MM.1S (cell line): ENCODE measurements at regions not wholly inside any gene's neighbourhood (a gene's known extent, or its start where the extent isn't known, plus 50 kb on each side); places are given as distances from the start of the nearest gene placed in this dataset.

Experiments used
- DNase-seq: peaks from one replicate; pipeline ENCODE4 v3.0.0-alpha.2; 2015
- H2AFZ ChIP-seq: fragments of 300-600 bp; sonication (generic); 2 replicates; pipeline ENCODE4 v1.6.0; 2016; ENCODE audit warnings: antibody characterized with exemption, low read length
- H3F3A ChIP-seq: fragments of 300-600 bp; sonication (generic); 2 replicates; pipeline ENCODE4 v1.6.1; 2016; ENCODE audit warnings: mild to moderate bottlenecking, antibody characterized with exemption, low read length, moderate library complexity, mixed read lengths; ENCODE audit not compliant: insufficient read depth
- H3K27ac ChIP-seq: fragments of 300-600 bp; sonication (generic); 2 replicates; pipeline ENCODE4 v1.5.1; 2016; ENCODE audit warnings: mild to moderate bottlenecking, low read length
- H3K27me3 ChIP-seq: fragments of 300-600 bp; sonication (generic); replicated peaks from 2 replicates; pipeline ENCODE4 v1.6.0; 2016; ENCODE audit warnings: low read length; ENCODE audit not compliant: insufficient read depth
- H3K36me3 ChIP-seq: fragments of 300-600 bp; sonication (generic); replicated peaks from 2 replicates; pipeline ENCODE4 v1.6.1; 2016; ENCODE audit warnings: mild to moderate bottlenecking, low read length, mixed read lengths; ENCODE audit not compliant: insufficient read depth
- H3K4me1 ChIP-seq: fragments of 300-600 bp; sonication (generic); 2 replicates; pipeline ENCODE4 v1.6.1; 2016; ENCODE audit warnings: low read length, mixed read lengths
- H3K4me2 ChIP-seq: fragments of 300-600 bp; sonication (generic); 2 replicates; pipeline ENCODE4 v1.6.0; 2016; ENCODE audit warnings: low read depth, low read length
- H3K4me3 ChIP-seq: fragments of 300-600 bp; sonication (generic); 2 replicates; pipeline ENCODE4 v1.5.1; 2016; ENCODE audit warnings: low read length, mixed read lengths
- H3K79me2 ChIP-seq: fragments of 300-600 bp; sonication (generic); 2 replicates; pipeline ENCODE4 v1.6.1; 2016; ENCODE audit warnings: mixed run types, low read length, mixed read lengths
- H3K9ac ChIP-seq: fragments of 300-600 bp; sonication (generic); 2 replicates; pipeline ENCODE4 v1.6.1; 2016; ENCODE audit warnings: low read length, mixed read lengths
- H3K9me2 ChIP-seq: fragments of 300-600 bp; sonication (generic); replicated peaks from 2 replicates; pipeline ENCODE4 v1.6.1; 2016; ENCODE audit warnings: mild to moderate bottlenecking, low read length, mixed read lengths; ENCODE audit not compliant: insufficient read depth
- H3K9me3 ChIP-seq: fragments of 300-600 bp; sonication (generic); replicated peaks from 2 replicates; pipeline ENCODE4 v1.6.1; 2016; ENCODE audit warnings: mild to moderate bottlenecking, low read length, mixed read lengths; ENCODE audit not compliant: insufficient read depth
- H4K20me1 ChIP-seq: fragments of 300-600 bp; sonication (generic); 2 replicates; pipeline ENCODE4 v1.6.1; 2016; ENCODE audit warnings: mild to moderate bottlenecking, low read length, moderate library complexity, mixed read lengths; ENCODE audit not compliant: insufficient read depth
- EZH2 ChIP-seq: fragments of 300-600 bp; sonication (generic); optimal IDR thresholded peaks from 2 replicates; pipeline ENCODE3; 2017; ENCODE audit warnings: low read depth, mild to moderate bottlenecking, antibody characterized with exemption, low read length, mixed read lengths
- EZH2phosphoT487 ChIP-seq: fragments of 300-600 bp; sonication (generic); IDR thresholded peaks from 2 replicates; pipeline ENCODE4 v1.6.1; 2018; ENCODE audit warnings: antibody characterized with exemption, low read length
- TF ChIP-seq, protein P1 (sequence below): fragments of 300-600 bp; sonication (generic); IDR thresholded peaks from 2 replicates; pipeline ENCODE4 v1.5.1; 2016; ENCODE audit warnings: antibody characterized with exemption, low read length, mixed read lengths

DNA sequence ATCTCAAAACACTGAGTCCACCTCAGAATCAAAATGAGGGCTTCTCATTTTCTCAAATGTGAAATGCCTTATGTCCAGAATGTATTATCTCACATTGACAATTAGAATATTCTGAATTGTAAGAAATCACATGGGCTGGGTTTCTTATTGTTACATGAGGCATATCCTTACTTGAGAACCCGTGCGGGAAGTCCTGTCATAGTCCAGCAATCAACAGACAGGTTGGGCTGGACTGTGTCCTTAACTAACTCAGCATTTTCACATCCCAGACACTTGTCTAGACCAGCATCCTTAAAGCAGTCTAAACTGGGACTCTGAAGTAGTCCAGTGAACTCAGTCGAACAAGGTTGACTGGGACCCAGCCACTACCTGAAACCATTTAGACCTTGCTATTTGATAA lies 267.6 kb downstream of the CETN3 start:
- H2AFZ ChIP-seq, result no peak overlapping the region
- no peaks in the 10 kb centered on the region for H3K79me2 ChIP-seq
- H3K27me3 ChIP-seq, result no peaks in the 10 kb centered on the region
- no peaks in the 10 kb centered on the region for H3F3A ChIP-seq
- no peaks in the 10 kb centered on the region for H3K36me3 ChIP-seq
- no peaks in the 10 kb centered on the region for H3K9me3 ChIP-seq
- H4K20me1 ChIP-seq, result no peaks in the 10 kb centered on the region
- H3K4me2 ChIP-seq, result no peak overlapping the region
- H3K4me3 ChIP-seq, result no peak overlapping the region
- no peak overlapping the region for H3K9ac ChIP-seq
- no peak for DNase-seq
- no peak overlapping the region for H3K27ac ChIP-seq
- H3K4me1 ChIP-seq, result no peaks in the 10 kb centered on the region
- TF ChIP-seq EZH2 (no peak), EZH2phosphoT487 (no peak)
- TF ChIP-seq, protein P1, sequence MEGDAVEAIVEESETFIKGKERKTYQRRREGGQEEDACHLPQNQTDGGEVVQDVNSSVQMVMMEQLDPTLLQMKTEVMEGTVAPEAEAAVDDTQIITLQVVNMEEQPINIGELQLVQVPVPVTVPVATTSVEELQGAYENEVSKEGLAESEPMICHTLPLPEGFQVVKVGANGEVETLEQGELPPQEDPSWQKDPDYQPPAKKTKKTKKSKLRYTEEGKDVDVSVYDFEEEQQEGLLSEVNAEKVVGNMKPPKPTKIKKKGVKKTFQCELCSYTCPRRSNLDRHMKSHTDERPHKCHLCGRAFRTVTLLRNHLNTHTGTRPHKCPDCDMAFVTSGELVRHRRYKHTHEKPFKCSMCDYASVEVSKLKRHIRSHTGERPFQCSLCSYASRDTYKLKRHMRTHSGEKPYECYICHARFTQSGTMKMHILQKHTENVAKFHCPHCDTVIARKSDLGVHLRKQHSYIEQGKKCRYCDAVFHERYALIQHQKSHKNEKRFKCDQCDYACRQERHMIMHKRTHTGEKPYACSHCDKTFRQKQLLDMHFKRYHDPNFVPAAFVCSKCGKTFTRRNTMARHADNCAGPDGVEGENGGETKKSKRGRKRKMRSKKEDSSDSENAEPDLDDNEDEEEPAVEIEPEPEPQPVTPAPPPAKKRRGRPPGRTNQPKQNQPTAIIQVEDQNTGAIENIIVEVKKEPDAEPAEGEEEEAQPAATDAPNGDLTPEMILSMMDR, result no peak
- H3K9me2 ChIP-seq, result no peaks in the 10 kb centered on the region

DNA sequence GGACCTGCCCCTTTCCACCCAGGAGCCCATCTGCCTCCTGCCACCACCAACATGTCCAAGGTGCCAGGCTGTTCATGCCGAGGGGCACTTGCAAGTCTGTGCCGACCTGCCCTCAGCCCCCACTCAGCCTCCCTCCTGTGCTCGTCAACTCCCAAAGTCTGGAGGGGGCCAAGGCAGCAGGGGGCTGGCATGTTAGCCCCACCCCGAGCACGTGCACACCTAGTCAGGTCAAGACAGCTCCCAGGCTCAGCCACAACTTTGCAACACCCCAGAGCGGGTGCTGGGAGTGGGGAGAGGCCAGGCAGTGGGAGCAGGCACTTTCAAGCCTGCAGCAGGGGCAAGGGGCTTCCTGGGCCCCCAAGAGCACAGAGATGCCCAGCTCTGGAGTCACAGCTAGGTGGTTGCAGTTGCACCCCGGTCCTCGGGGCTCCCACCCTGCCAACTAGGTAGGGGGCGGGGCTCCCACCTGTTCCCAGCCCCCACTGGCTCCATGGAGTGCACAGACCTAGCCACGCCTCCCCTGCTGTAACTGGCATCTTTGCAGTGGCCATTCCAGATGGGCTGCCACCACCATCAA lies 272.5 kb downstream of the CETN3 start:
- Histone ChIP-seq H3K9me3 (no peaks in the 10 kb centered on the region), H3K4me2 (no peak overlapping the region), H3K9me2 (no peaks in the 10 kb centered on the region), H3F3A (no peaks in the 10 kb centered on the region), H3K4me1 (no peaks in the 10 kb centered on the region), H3K27me3 (no peaks in the 10 kb centered on the region), H3K79me2 (no peaks in the 10 kb centered on the region), H3K4me3 (no peak overlapping the region), H2AFZ (no peak overlapping the region), H3K27ac (no peak overlapping the region), H4K20me1 (no peaks in the 10 kb centered on the region), H3K9ac (no peak overlapping the region), H3K36me3 (no peaks in the 10 kb centered on the region)
- TF ChIP-seq EZH2phosphoT487 (no peak), EZH2 (no peak)
- TF ChIP-seq, protein P1, result no peak
- no peak for DNase-seq

DNA sequence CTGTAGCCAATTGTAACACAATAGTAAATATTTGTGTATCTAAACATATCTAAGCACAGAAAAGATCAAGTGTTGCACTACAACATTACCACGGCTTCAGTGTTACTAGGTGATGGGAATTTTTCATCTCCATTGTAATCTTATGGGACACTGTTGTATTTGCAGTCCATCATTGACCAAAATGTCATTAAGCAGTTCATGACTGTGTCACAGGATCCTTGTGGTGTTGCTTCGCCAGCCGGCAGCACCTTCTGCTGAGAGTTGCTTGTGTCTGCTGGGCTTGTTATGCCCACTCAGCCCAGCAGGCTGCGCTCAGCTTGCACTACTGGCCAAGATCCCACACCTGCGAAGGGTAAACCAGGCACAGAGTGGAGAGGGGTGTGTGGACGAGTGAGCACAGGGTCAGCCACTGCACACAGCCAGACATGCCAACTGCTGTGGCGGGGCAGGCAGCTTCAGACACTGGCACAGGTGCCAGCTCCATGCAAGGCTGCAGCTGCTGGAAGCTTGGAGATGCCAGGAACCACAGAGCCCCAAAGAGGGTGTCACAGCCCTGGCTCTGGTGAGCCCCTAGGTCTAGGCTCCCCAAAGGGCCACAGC lies 273.7 kb downstream of the CETN3 start:
- Histone ChIP-seq H3K4me1 (0 out of 2 replicates have a peak, but pooled peaks cover 3% of the 10 kb centered on the region), H3K4me3 (no peak overlapping the region), H3F3A (no peaks in the 10 kb centered on the region), H3K4me2 (no peak overlapping the region), H3K36me3 (no peaks in the 10 kb centered on the region), H2AFZ (no peak overlapping the region), H3K9ac (no peak overlapping the region), H4K20me1 (no peaks in the 10 kb centered on the region), H3K27me3 (no peaks in the 10 kb centered on the region), H3K9me3 (no peaks in the 10 kb centered on the region), H3K9me2 (no peaks in the 10 kb centered on the region), H3K27ac (no peak overlapping the region), H3K79me2 (no peaks in the 10 kb centered on the region)
- TF ChIP-seq EZH2phosphoT487 (no peak), EZH2 (no peak)
- TF ChIP-seq, protein P1, result peak; percentile 22
- DNase-seq, result no peak
